SK-N-SH (cell line): ENCODE measurements at regions not wholly inside any gene's neighbourhood (a gene's known extent, or its start where the extent isn't known, plus 50 kb on each side); places are given as distances from the start of the nearest gene placed in this dataset.

Experiments used
- CTCF ChIA-PET: fragments of 300-600, 350-600 bp; formaldehyde crosslinking; extraction: SDS; loops from one replicate; lab custom pipeline; 2021; lab: Yijun Ruan, JAX
- POLR2A ChIA-PET: fragments of 350-600 bp; sonication (Branson Sonifier 250); formaldehyde crosslinking; extraction: SDS; loops from one replicate; lab custom pipeline; 2020; ENCODE audit warnings: antibody characterized with exemption, inconsistent platforms; lab: Yijun Ruan, JAX
- DNase-seq: peaks from one replicate; pipeline ENCODE4 v3.0.0; 2012
- H2AFZ ChIP-seq: fragments of 200-600 bp; sonication (generic); 2 replicates; pipeline ENCODE4 v1.8.1; 2016; ENCODE audit warnings: antibody characterized with exemption, mild to moderate bottlenecking, low read depth
- H3F3A ChIP-seq: fragments of 200-600 bp; sonication (generic); replicated peaks from 2 replicates; pipeline ENCODE3; 2016; ENCODE audit warnings: antibody characterized with exemption, mild to moderate bottlenecking; ENCODE audit not compliant: insufficient read depth
- H3K27ac ChIP-seq, 2 experiments: fragments of 200-500 bp in 1 of 2; fragments of 200-600 bp in 1 of 2; sonication (Bioruptor generic) in 1 of 2; sonication (generic), shearing (Covaris generic) in 1 of 2; 2 replicates each; pipeline versions ENCODE4 v1.5.1 to v1.6.1; 2014 to 2016; ENCODE audit warnings: low read depth in 2 of 2, inconsistent platforms in 1 of 2, low read length in 1 of 2, mild to moderate bottlenecking in 1 of 2, mixed read lengths in 1 of 2
- H3K27me3 ChIP-seq: fragments of 200-600 bp; sonication (generic), shearing (Covaris generic); 2 replicates; pipeline ENCODE4 v1.6.1; 2016; ENCODE audit warnings: mixed run types; ENCODE audit not compliant: insufficient read depth
- H3K36me3 ChIP-seq, 2 experiments: fragments of 200-500 bp in 1 of 2; fragments of 200-600 bp in 1 of 2; sonication (Bioruptor generic) in 1 of 2; sonication (generic) in 1 of 2; replicated peaks in 1 of 2; 2 replicates each; pipeline versions ENCODE3 to v1.5.1; 2014 to 2016; ENCODE audit warnings: low read length in 1 of 2, mild to moderate bottlenecking in 1 of 2; ENCODE audit not compliant: insufficient read depth in 2 of 2, control insufficient read depth in 1 of 2
- H3K4me1 ChIP-seq, 2 experiments: fragments of 200-500 bp in 1 of 2; fragments of 200-600 bp in 1 of 2; sonication (Bioruptor generic) in 1 of 2; sonication (generic), shearing (Covaris generic) in 1 of 2; 2 replicates each; pipeline versions ENCODE4 v1.5.1 to v1.6.1; 2014 to 2016; ENCODE audit warnings: low read depth in 1 of 2, low read length in 1 of 2, mixed run types in 1 of 2; ENCODE audit not compliant: insufficient read depth in 2 of 2, control insufficient read depth in 1 of 2
- H3K4me2 ChIP-seq: fragments of 200-600 bp; sonication (generic), shearing (Covaris generic); 2 replicates; pipeline ENCODE4 v1.6.1; 2017; ENCODE audit warnings: mixed run types
- H3K4me3 ChIP-seq, 2 experiments: fragments of 200-500 bp in 1 of 2; fragments of 200-600 bp in 1 of 2; sonication (Bioruptor generic) in 1 of 2; sonication (generic), shearing (Covaris generic) in 1 of 2; 2 replicates each; pipeline versions ENCODE4 v1.5.1 to v1.8.1; 2014 to 2016; ENCODE audit warnings: low read depth in 2 of 2, inconsistent platforms in 1 of 2, low read length in 1 of 2, mild to moderate bottlenecking in 1 of 2, mixed read lengths in 1 of 2, moderate library complexity in 1 of 2
- H3K79me2 ChIP-seq: fragments of 200-600 bp; sonication (generic); 2 replicates; pipeline ENCODE4 v1.8.1; 2017; ENCODE audit warnings: mild to moderate bottlenecking; ENCODE audit not compliant: insufficient read depth
- H3K9ac ChIP-seq: fragments of 200-600 bp; sonication (generic); 2 replicates; pipeline ENCODE4 v1.6.1; 2017; ENCODE audit warnings: mixed run types
- H3K9me2 ChIP-seq: fragments of 200-600 bp; sonication (generic); 2 replicates; pipeline ENCODE4 v1.6.1; 2017; ENCODE audit warnings: mixed run types
- H3K9me3 ChIP-seq: fragments of 200-600 bp; sonication (generic); 2 replicates; pipeline ENCODE4 v1.6.1; 2017; ENCODE audit warnings: mixed run types, mild to moderate bottlenecking, moderate library complexity
- H4K20me1 ChIP-seq: fragments of 200-600 bp; sonication (generic); 2 replicates; pipeline ENCODE4 v1.6.1; 2017; ENCODE audit warnings: mild to moderate bottlenecking, mixed run types; ENCODE audit not compliant: insufficient read depth
- CHD2 ChIP-seq: fragments of 150-350 bp; IDR thresholded peaks from 2 replicates; pipeline ENCODE4 v1.6.1; 2018; ENCODE audit warnings: low read length; ENCODE audit not compliant: partially characterized antibody
- EP300 ChIP-seq, 2 experiments: IDR thresholded peaks; 2 replicates each; pipeline versions ENCODE4 v1.4.0 to v1.6.1; 2012; ENCODE audit warnings: borderline replicate concordance in 1 of 2, low read depth in 1 of 2, low read length in 1 of 2
- GABPA ChIP-seq: IDR thresholded peaks from 2 replicates; pipeline ENCODE4 v1.4.0; 2012; ENCODE audit warnings: low read depth, mild to moderate bottlenecking
- GATA2 ChIP-seq: sonication (generic); formaldehyde crosslinking; IDR thresholded peaks from 2 replicates; pipeline ENCODE4 v1.5.0; 2020; ENCODE audit warnings: mild to moderate bottlenecking, missing genetic modification reagents
- JUND ChIP-seq: IDR thresholded peaks from 2 replicates; pipeline ENCODE4 v1.4.0; 2012
- MEF2A ChIP-seq: IDR thresholded peaks from 2 replicates; pipeline ENCODE4 v1.4.0; 2012; ENCODE audit warnings: low read depth, borderline replicate concordance
- MXI1 ChIP-seq: IDR thresholded peaks from 2 replicates; pipeline ENCODE4 v1.6.1; 2012; ENCODE audit warnings: mild to moderate bottlenecking, low read depth, low read length, improper control_type of control experiment
- NFIC ChIP-seq: IDR thresholded peaks from 2 replicates; pipeline ENCODE4 v1.4.0; 2012; ENCODE audit warnings: borderline replicate concordance
- RAD21 ChIP-seq: IDR thresholded peaks from 2 replicates; pipeline ENCODE4 v1.6.1; 2012; ENCODE audit warnings: mild to moderate bottlenecking, low read length
- SIN3A ChIP-seq: IDR thresholded peaks from 2 replicates; pipeline ENCODE4 v1.6.1; 2012; ENCODE audit warnings: low read depth, mild to moderate bottlenecking, low read length, moderate library complexity, borderline replicate concordance
- SMC3 ChIP-seq: IDR thresholded peaks from 2 replicates; pipeline ENCODE4 v1.6.1; 2012; ENCODE audit warnings: low read depth, low read length, improper control_type of control experiment
- TAF1 ChIP-seq: IDR thresholded peaks from 2 replicates; pipeline ENCODE4 v1.6.1; 2012; ENCODE audit warnings: low read depth, mild to moderate bottlenecking, low read length, moderate library complexity, borderline replicate concordance
- TEAD4 ChIP-seq: IDR thresholded peaks from 2 replicates; pipeline ENCODE4 v1.4.0; 2012; ENCODE audit warnings: mild to moderate bottlenecking, borderline replicate concordance; ENCODE audit not compliant: insufficient read depth
- YY1 ChIP-seq: IDR thresholded peaks from 2 replicates; pipeline ENCODE4 v1.4.0; 2012; ENCODE audit warnings: low read depth, mild to moderate bottlenecking
- WGBS: methylation state at CpG from one replicate; pipeline ENCODE4 v1.1.6; 2017; ENCODE audit warnings: low lambda C conversion rate; 5-methylcytosine and 5-hydroxymethylcytosine counted together
- TF ChIP-seq, protein P1 (sequence below): IDR thresholded peaks from 2 replicates; pipeline ENCODE4 v1.4.0; 2012; ENCODE audit warnings: low read depth, borderline replicate concordance
- TF ChIP-seq, protein P2 (sequence below): IDR thresholded peaks from 2 replicates; pipeline ENCODE4; 2012
- TF ChIP-seq, protein P3 (sequence below): IDR thresholded peaks from 2 replicates; pipeline ENCODE4 v1.6.1; 2012; ENCODE audit warnings: mild to moderate bottlenecking, low read depth, low read length, moderate library complexity
- TF ChIP-seq, protein P4 (sequence below): IDR thresholded peaks from 2 replicates; pipeline ENCODE4 v1.4.0; 2012; ENCODE audit warnings: low read depth

DNA sequence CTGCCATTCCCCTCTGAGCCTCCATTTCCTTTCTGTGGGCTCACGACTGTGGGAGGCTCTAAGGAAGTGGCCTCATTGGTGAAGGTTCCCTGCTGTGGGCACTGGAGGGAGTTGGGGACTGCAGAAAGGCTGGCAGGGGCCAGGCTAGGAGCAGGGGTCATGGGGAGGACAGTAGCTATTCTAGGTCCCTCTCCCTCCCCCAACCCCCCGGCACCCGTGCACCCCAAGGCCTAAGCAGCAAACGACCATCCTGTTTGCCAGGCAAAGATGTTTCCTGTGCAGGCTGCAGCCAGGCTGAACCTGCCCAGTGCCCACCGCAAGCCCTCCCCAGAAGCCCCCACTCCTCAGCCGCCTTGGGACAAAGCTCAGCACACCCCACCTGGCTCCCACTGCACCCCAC is 189.4 kb downstream of the MN1 start:
- no peaks in the 10 kb centered on the region for H3K9me3 ChIP-seq
- H3K4me1 ChIP-seq = no peaks in the 10 kb centered on the region; a peak in 1 of 4 replicates
- H3K79me2 ChIP-seq = no peaks in the 10 kb centered on the region
- H3K4me2 ChIP-seq = no peak overlapping the region
- H2AFZ ChIP-seq = no peak overlapping the region
- H3F3A ChIP-seq = no peaks in the 10 kb centered on the region
- no peaks in the 10 kb centered on the region for H4K20me1 ChIP-seq
- POLR2A ChIA-PET = no interaction called here
- H3K27me3 ChIP-seq = peaks cover 23% of the 10 kb centered on the region
- TF ChIP-seq GATA2 (CRISPR knock-in tag) (no peak), EP300 (IDR thresholded peaks at IDR 0.05; ENCODE audit: borderline replicate concordance in 1 of 2, low read depth in 1 of 2, low read length in 1 of 2) (no peak), NFIC (no peak), RAD21 (no peak), SMC3 (no peak), TEAD4 (no peak)
- TF ChIP-seq, protein P1, sequence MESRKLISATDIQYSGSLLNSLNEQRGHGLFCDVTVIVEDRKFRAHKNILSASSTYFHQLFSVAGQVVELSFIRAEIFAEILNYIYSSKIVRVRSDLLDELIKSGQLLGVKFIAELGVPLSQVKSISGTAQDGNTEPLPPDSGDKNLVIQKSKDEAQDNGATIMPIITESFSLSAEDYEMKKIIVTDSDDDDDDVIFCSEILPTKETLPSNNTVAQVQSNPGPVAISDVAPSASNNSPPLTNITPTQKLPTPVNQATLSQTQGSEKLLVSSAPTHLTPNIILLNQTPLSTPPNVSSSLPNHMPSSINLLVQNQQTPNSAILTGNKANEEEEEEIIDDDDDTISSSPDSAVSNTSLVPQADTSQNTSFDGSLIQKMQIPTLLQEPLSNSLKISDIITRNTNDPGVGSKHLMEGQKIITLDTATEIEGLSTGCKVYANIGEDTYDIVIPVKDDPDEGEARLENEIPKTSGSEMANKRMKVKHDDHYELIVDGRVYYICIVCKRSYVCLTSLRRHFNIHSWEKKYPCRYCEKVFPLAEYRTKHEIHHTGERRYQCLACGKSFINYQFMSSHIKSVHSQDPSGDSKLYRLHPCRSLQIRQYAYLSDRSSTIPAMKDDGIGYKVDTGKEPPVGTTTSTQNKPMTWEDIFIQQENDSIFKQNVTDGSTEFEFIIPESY = no peak
- DNase-seq = peak; percentile 45
- no peaks in the 10 kb centered on the region for H3K9me2 ChIP-seq
- H3K27ac ChIP-seq = no peak overlapping the region
- CTCF ChIA-PET = interaction anchor here (0.8 kb wide), 1 partner anchor 23 kb away, joined by 3 read pairs; no protein-coding TSS in a partner anchor
- H3K36me3 ChIP-seq = no peaks in the 10 kb centered on the region
- WGBS = 70% methylated on average over 3 of the region's 6 CpGs
- no peak overlapping the region for H3K4me3 ChIP-seq
- no peak overlapping the region for H3K9ac ChIP-seq

DNA sequence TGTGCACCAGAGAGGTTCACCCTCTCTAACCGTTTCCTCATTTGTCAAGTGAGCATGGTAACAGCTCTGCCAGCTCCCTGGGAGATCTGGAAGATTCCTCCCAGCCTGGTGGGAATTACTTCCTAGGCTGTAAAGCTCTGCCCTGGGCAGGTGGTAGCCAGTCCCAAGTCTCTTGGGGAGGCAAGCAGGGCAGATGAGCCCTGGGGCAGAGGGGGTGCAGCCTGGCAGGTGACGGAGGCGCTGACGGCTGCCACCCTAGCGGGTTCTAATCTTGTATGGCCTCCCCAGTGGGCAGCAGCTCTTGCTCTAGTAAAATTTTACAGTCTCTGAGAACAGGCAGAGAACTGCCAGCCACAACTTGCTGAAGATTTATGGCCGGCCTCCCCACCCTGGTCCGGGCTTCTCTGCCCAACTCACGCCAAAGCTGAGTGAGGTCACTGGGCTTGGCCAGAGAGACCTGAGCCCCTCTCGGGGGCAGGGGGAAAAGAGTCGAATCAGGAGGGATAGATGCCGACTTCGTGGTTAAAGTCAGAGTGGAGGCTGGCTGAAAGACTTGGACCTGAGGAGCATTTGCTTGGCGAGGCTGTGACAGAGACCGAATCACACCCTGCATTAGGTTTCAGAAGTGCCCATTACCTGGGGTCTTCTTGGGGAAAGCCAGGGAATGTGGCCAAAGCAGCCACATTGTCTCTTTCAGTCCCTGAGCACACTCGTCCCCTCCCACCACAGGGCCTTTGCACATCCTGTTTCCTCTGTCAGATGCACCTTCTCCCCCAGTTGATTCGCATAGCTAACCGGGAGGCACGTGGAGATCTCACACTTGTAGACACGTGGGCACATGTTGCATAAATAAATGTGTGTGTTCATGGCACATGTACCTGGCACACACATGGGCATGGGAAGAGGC is 188.2 kb downstream of the MN1 start:
- H2AFZ ChIP-seq = no peak overlapping the region
- no peak overlapping the region for H3K4me2 ChIP-seq

More for the DNA sequence above, 188.2 kb downstream of the MN1 start:
- Histone ChIP-seq H3K27me3 (peaks cover 23% of the 10 kb centered on the region), H3K36me3 (no peaks in the 10 kb centered on the region), H3K79me2 (no peaks in the 10 kb centered on the region), H3K4me3 (no peak overlapping the region), H3K9me2 (no peaks in the 10 kb centered on the region), H3K4me1 (no peaks in the 10 kb centered on the region; a peak in 1 of 4 replicates)
- POLR2A ChIA-PET = no interaction called here
- 84% methylated on average over 6 of the region's 19 CpGs for WGBS
- TF ChIP-seq CHD2 (no peak), MEF2A (no peak), SIN3A (no peak), TAF1 (no peak), GABPA (no peak), YY1 (no peak), MXI1 (no peak), JUND (no peak)
- TF ChIP-seq, protein P2, sequence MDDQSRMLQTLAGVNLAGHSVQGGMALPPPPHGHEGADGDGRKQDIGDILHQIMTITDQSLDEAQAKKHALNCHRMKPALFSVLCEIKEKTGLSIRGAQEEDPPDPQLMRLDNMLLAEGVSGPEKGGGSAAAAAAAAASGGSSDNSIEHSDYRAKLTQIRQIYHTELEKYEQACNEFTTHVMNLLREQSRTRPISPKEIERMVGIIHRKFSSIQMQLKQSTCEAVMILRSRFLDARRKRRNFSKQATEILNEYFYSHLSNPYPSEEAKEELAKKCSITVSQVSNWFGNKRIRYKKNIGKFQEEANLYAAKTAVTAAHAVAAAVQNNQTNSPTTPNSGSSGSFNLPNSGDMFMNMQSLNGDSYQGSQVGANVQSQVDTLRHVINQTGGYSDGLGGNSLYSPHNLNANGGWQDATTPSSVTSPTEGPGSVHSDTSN = no peak
- TF ChIP-seq, protein P3, sequence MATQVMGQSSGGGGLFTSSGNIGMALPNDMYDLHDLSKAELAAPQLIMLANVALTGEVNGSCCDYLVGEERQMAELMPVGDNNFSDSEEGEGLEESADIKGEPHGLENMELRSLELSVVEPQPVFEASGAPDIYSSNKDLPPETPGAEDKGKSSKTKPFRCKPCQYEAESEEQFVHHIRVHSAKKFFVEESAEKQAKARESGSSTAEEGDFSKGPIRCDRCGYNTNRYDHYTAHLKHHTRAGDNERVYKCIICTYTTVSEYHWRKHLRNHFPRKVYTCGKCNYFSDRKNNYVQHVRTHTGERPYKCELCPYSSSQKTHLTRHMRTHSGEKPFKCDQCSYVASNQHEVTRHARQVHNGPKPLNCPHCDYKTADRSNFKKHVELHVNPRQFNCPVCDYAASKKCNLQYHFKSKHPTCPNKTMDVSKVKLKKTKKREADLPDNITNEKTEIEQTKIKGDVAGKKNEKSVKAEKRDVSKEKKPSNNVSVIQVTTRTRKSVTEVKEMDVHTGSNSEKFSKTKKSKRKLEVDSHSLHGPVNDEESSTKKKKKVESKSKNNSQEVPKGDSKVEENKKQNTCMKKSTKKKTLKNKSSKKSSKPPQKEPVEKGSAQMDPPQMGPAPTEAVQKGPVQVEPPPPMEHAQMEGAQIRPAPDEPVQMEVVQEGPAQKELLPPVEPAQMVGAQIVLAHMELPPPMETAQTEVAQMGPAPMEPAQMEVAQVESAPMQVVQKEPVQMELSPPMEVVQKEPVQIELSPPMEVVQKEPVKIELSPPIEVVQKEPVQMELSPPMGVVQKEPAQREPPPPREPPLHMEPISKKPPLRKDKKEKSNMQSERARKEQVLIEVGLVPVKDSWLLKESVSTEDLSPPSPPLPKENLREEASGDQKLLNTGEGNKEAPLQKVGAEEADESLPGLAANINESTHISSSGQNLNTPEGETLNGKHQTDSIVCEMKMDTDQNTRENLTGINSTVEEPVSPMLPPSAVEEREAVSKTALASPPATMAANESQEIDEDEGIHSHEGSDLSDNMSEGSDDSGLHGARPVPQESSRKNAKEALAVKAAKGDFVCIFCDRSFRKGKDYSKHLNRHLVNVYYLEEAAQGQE = no peak
- TF ChIP-seq, protein P4, sequence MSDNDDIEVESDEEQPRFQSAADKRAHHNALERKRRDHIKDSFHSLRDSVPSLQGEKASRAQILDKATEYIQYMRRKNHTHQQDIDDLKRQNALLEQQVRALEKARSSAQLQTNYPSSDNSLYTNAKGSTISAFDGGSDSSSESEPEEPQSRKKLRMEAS = no peak
- TF ChIP-seq, all 33 proteins: peak for 0
- H3F3A ChIP-seq = no peaks in the 10 kb centered on the region
- no peak for DNase-seq
- CTCF ChIA-PET = interaction anchor here (0.6 kb wide), 1 partner anchor 17 kb away, joined by 3 read pairs; no protein-coding TSS in a partner anchor
- no peak overlapping the region for H3K9ac ChIP-seq
- no peak overlapping the region for H3K27ac ChIP-seq
- H4K20me1 ChIP-seq = no peaks in the 10 kb centered on the region
- H3K9me3 ChIP-seq = no peaks in the 10 kb centered on the region
